ENCODE measurements at regions not wholly inside any gene's neighbourhood (a gene's known extent, or its start where the extent isn't known, plus 50 kb on each side); places are given as distances from the start of the nearest gene placed in this dataset.

- POLR2A ChIA-PET = no interaction called here
- CTCF ChIA-PET (ENCODE audit: low intra/inter-chr PET ratio, low total read pairs) = no interaction called here
- H3K79me2 ChIP-seq (ENCODE audit: insufficient read depth, low read length) = no peaks in the 10 kb centered on the region
- peaks cover 91% of the 10 kb centered on the region for H3K9me3 ChIP-seq (ENCODE audit: low read length)
- no peaks in the 10 kb centered on the region for H4K20me1 ChIP-seq (ENCODE audit: insufficient read depth, low read length)
- TF ChIP-seq ZNF260 (CRISPR knock-in tag; IDR thresholded peaks at IDR 0.05; ENCODE audit: borderline replicate concordance, low read depth) = no peak
- BruUV-seq (replicated peaks) = no TSS peak
- no peak overlapping the region for H3K27ac ChIP-seq (ENCODE audit: extremely low read length, insufficient read depth, low read length)
- H3K9ac ChIP-seq (ENCODE audit: insufficient read depth, low read depth, low read length) = no peak overlapping the region
- no peak overlapping the region for H2AFZ ChIP-seq (ENCODE audit: low read length)
- no peaks in the 10 kb centered on the region for H3K4me1 ChIP-seq (ENCODE audit: insufficient read depth, low read length)
- intact Hi-C loops (cut with micrococcal nuclease; ENCODE audit: unreplicated experiment) = no loop called here
- H3K36me3 ChIP-seq (replicated peaks in 1 of 2; ENCODE audit: control insufficient read depth in 1 of 2, insufficient read depth in 2 of 2, low read length in 2 of 2) = no peaks in the 10 kb centered on the region
- no peak overlapping the region for H3K4me3 ChIP-seq (replicated peaks in 1 of 3; ENCODE audit: insufficient read depth in 1 of 3, low read depth in 2 of 3, low read length in 3 of 3)
- FAIRE-seq (no peak), ATAC-seq (no peak), DNase-seq (ENCODE audit: low spot score) (no peak)
- 17% methylated on average over 1 of the region's 1 CpG for WGBS (ENCODE audit: low lambda C conversion rate)
- no peaks in the 10 kb centered on the region for H3K27me3 ChIP-seq (ENCODE audit: control insufficient read depth in 1 of 2, insufficient read depth in 2 of 2, low read length in 2 of 2)
- no peak overlapping the region for H3K4me2 ChIP-seq (ENCODE audit: low read depth, low read length)
- in situ Hi-C loops (cut with HindIII; ENCODE audit: extremely low pct_ligation_motif_present, low pct_unique_long_range_greater_than_20kb) = no loop called here
These were observed 793.6 kb upstream of the RAG2 start for GRCh38 chr11:37391615-37392014.

- Histone ChIP-seq H3K36me3 (replicated peaks in 1 of 2; ENCODE audit: control insufficient read depth in 1 of 2, insufficient read depth in 2 of 2, low read length in 2 of 2) (no peaks in the 10 kb centered on the region), H3K9ac (ENCODE audit: insufficient read depth, low read depth, low read length) (no peak overlapping the region), H3K4me1 (ENCODE audit: insufficient read depth, low read length) (no peaks in the 10 kb centered on the region), H3K27ac (ENCODE audit: extremely low read length, insufficient read depth, low read length) (no peak overlapping the region), H3K4me3 (replicated peaks in 1 of 3; ENCODE audit: insufficient read depth in 1 of 3, low read depth in 2 of 3, low read length in 3 of 3) (no peak overlapping the region), H3K27me3 (ENCODE audit: control insufficient read depth in 1 of 2, insufficient read depth in 2 of 2, low read length in 2 of 2) (no peaks in the 10 kb centered on the region), H3K79me2 (ENCODE audit: insufficient read depth, low read length) (no peaks in the 10 kb centered on the region), H3K4me2 (ENCODE audit: low read depth, low read length) (no peak overlapping the region), H4K20me1 (ENCODE audit: insufficient read depth, low read length) (no peaks in the 10 kb centered on the region), H3K9me3 (ENCODE audit: low read length) (peaks cover 91% of the 10 kb centered on the region), H2AFZ (ENCODE audit: low read length) (no peak overlapping the region)
- intact Hi-C loops (cut with micrococcal nuclease; ENCODE audit: unreplicated experiment) = no loop called here
- BruUV-seq (replicated peaks) = no TSS peak
- POLR2A ChIA-PET = no interaction called here
- WGBS (ENCODE audit: low lambda C conversion rate) = 5% methylated on average over 5 of the region's 5 CpGs
- in situ Hi-C loops (cut with HindIII; ENCODE audit: extremely low pct_ligation_motif_present, low pct_unique_long_range_greater_than_20kb) = no loop called here
- CTCF ChIA-PET (ENCODE audit: low intra/inter-chr PET ratio, low total read pairs) = no interaction called here
- no peak for FAIRE-seq
- DNase-seq (ENCODE audit: low spot score) = no peak
- no peak for ATAC-seq
- no peak for TF ChIP-seq KAT8 (CRISPR knock-in tag; IDR thresholded peaks at IDR 0.05)
- no peak for TF ChIP-seq ZKSCAN8 (CRISPR knock-in tag; IDR thresholded peaks at IDR 0.05; ENCODE audit: borderline replicate concordance)
- no peak for TF ChIP-seq ZNF281 (CRISPR knock-in tag; IDR thresholded peaks at IDR 0.05; ENCODE audit: borderline replicate concordance)
- no peak for TF ChIP-seq POLR2A (IDR thresholded peaks at IDR 0.05; ENCODE audit: insufficient read depth in 1 of 2, low read depth in 2 of 2, low read length in 2 of 2)
- TF ChIP-seq ZNF607 (CRISPR knock-in tag; IDR thresholded peaks at IDR 0.05; ENCODE audit: borderline replicate concordance) = no peak
- no peak for TF ChIP-seq ZNF10 (CRISPR knock-in tag; IDR thresholded peaks at IDR 0.05; ENCODE audit: borderline replicate concordance, low read depth)
- no peak for TF ChIP-seq MXD3 (CRISPR knock-in tag; IDR thresholded peaks at IDR 0.05)
- TF ChIP-seq CHD4 (IDR thresholded peaks at IDR 0.05; ENCODE audit: borderline replicate concordance, low read length) = no peak
- TF ChIP-seq TERF1 (CRISPR knock-in tag; IDR thresholded peaks at IDR 0.05) = no peak
- no peak for TF ChIP-seq FOXO4 (CRISPR knock-in tag; conservative IDR thresholded peaks at IDR 0.05)
- no peak for TF ChIP-seq KDM3A (CRISPR knock-in tag; IDR thresholded peaks at IDR 0.05; ENCODE audit: low read depth)
- TF ChIP-seq TMF1 (CRISPR knock-in tag; IDR thresholded peaks at IDR 0.05; ENCODE audit: low read depth) = no peak
- TF ChIP-seq PHF20 (CRISPR knock-in tag; IDR thresholded peaks at IDR 0.05) = no peak
These were observed 792.6 kb upstream of the RAG2 start for GRCh38 chr11:37390576-37391083.

All from HepG2 (cell line).